Kidney (tissue), 13 donors: ENCODE measurements at regions not wholly inside any gene's neighbourhood (a gene's known extent, or its start where the extent isn't known, plus 50 kb on each side); places are given as distances from the start of the nearest gene placed in this dataset.

Experiments used
- DNase-seq, 5 donors: peaks; one replicate each; pipeline ENCODE4 v3.0.0-alpha.2; 2013 to 2020
- FAIRE-seq: peaks from 2 replicates; lab custom pipeline; 2012; peaks lifted over from hg19 to GRCh38; lab: Jason Lieb, UNC
- H3K27ac ChIP-seq, 2 donors: one replicate each; pipeline ENCODE4 v1.7.0; 2013; ENCODE audit warnings: low read depth in 2 of 2, low read length in 2 of 2, inconsistent platforms in 1 of 2
- H3K27me3 ChIP-seq: one replicate; pipeline ENCODE4 v1.7.1; 2013; ENCODE audit warnings: low read length, inconsistent platforms; ENCODE audit not compliant: control insufficient read depth, insufficient read depth
- H3K36me3 ChIP-seq, 3 donors: one replicate each; pipeline versions ENCODE4 v1.7.0 to v1.7.1; 2013; ENCODE audit warnings: low read length in 3 of 3, control low read depth in 1 of 3, inconsistent platforms in 1 of 3; ENCODE audit not compliant: insufficient read depth in 3 of 3, control insufficient read depth in 2 of 3
- H3K4me1 ChIP-seq, 3 donors: one replicate each; pipeline versions ENCODE4 v1.7.0 to v1.7.1; 2013; ENCODE audit warnings: low read length in 3 of 3, inconsistent platforms in 1 of 3, low read depth in 1 of 3; ENCODE audit not compliant: control insufficient read depth in 2 of 3, insufficient read depth in 2 of 3
- H3K4me3 ChIP-seq, 3 donors: one replicate each; pipeline versions ENCODE4 v1.7.0 to v1.8.1; 2013; ENCODE audit warnings: low read length in 3 of 3, control low read depth in 1 of 3, inconsistent platforms in 1 of 3
- H3K9ac ChIP-seq, 3 donors: one replicate each; pipeline versions ENCODE4 v1.7.0 to v1.7.1; 2013; ENCODE audit warnings: low read length in 3 of 3, control low read depth in 1 of 3, inconsistent platforms in 1 of 3
- H3K9me3 ChIP-seq, 3 donors: one replicate each; pipeline versions ENCODE4 v1.7.0 to v1.7.1; 2013; ENCODE audit warnings: low read length in 3 of 3, control low read depth in 1 of 3, inconsistent platforms in 1 of 3; ENCODE audit not compliant: control insufficient read depth in 2 of 3, insufficient read depth in 1 of 3
- intact Hi-C: fragments of 100-400 bp; cut with DNase I; formaldehyde crosslinking; loops from one replicate; pipeline ENCODE4 v1.11.1; 2022
- TF ChIP-seq, protein P1 (sequence below): IDR thresholded peaks from 3 replicates; pipeline ENCODE4 v1.5.1; 2012; ENCODE audit warnings: mild to moderate bottlenecking, moderate library complexity, borderline replicate concordance; ENCODE audit not compliant: insufficient read depth; ENCODE audit errors: extremely low read depth
- donor health status: control.
- donor health status: control.
- donor health status: control.
- donor health status: control.
- donor health status: control.
- donor health status: DM: yes; HTN: yes; CAD: no.
- donor health status: Normal renal cell carcinoma (clear cell type).

DNA sequence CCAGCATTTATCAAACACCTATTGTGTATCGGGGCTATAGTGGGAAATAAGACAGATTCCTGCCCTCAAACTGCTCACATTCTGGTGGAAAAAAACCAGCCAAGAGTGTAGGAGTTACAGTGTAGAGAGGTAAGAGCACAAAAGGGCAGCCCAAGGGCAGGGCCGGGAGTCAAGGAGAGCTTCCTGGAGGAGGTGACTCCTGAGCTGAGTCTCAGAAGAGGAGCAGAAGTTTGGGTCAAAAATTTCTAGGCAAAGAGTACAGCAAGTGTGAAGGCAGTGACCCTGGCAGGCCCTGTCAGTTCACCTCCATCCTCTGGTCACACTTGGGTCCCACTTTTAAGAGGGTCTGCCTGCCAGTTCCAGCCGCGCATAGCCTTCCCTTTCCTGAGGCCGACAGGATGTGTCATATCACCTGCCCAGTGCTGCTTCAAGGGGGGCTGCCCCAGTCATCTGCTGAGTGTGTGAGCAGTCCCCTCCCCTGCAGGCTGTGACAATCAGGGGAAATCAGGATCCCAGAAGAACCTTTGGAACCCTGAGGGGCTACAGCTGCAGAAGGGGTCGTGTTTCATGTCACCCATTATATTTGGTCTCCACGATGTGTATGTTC lies 118.4 kb downstream of the GLI2 start:
- no peak for DNase-seq

DNA sequence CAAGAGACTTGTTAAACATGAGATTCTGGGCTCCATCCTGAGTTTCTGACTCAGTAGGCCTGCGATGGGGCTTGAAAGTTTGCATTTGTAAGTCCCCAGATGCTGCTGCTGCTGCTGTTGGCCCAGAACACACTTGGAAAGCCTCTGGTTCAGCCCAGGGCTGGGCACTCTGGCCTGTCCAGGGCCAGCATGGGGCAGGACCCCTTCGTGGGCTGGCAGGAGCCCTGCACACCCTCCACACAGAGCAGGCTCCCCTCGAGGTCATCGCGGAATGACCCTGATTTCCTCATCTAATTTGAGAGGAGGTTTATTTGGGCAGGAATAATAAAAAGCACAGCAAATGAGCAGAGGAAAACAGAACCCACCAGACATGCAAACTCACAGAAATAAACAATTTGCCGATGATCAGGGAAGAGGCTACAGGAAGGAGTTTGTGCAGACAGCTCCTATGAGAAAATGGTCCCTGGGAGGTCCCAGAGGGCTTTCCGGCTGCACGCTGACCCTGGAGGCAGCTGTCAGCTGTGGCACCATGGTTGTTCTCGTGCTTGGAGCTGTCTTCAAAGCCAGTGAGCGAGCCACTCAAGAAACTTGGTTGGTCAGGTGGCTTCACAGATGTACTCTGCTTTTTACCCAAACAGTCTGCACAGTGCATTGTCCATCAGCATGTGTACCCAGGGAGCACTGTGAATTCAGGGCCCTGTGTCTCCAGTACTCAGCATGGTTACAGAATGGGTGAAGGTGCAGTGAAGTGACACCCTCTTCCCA lies 119.3 kb downstream of the GLI2 start:
- Histone ChIP-seq H3K36me3 (no peaks in the 10 kb centered on the region), H3K4me1 (peaks cover 0 to 3% (median 0%) of the 10 kb centered on the region in 3 donors), H3K9ac (no peak overlapping the region), H3K4me3 (no peak overlapping the region), H3K27ac (no peak overlapping the region), H3K27me3 (no peaks in the 10 kb centered on the region), H3K9me3 (no peaks in the 10 kb centered on the region)
- FAIRE-seq, result no peak
- TF ChIP-seq, protein P1, sequence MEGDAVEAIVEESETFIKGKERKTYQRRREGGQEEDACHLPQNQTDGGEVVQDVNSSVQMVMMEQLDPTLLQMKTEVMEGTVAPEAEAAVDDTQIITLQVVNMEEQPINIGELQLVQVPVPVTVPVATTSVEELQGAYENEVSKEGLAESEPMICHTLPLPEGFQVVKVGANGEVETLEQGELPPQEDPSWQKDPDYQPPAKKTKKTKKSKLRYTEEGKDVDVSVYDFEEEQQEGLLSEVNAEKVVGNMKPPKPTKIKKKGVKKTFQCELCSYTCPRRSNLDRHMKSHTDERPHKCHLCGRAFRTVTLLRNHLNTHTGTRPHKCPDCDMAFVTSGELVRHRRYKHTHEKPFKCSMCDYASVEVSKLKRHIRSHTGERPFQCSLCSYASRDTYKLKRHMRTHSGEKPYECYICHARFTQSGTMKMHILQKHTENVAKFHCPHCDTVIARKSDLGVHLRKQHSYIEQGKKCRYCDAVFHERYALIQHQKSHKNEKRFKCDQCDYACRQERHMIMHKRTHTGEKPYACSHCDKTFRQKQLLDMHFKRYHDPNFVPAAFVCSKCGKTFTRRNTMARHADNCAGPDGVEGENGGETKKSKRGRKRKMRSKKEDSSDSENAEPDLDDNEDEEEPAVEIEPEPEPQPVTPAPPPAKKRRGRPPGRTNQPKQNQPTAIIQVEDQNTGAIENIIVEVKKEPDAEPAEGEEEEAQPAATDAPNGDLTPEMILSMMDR, result no peak
- intact Hi-C loops, result no loop called here
- no peak for DNase-seq

More for the DNA sequence above, 118.4 kb downstream of the GLI2 start:
- Histone ChIP-seq H3K9ac (no peak overlapping the region), H3K27me3 (no peaks in the 10 kb centered on the region), H3K4me1 (peaks cover 0 to 3% (median 0%) of the 10 kb centered on the region in 3 donors), H3K9me3 (peaks cover 0 to 7% (median 6%) of the 10 kb centered on the region in 3 donors), H3K27ac (no peak overlapping the region), H3K4me3 (no peak overlapping the region), H3K36me3 (no peaks in the 10 kb centered on the region)
- intact Hi-C loops, result no loop called here
- TF ChIP-seq, protein P1, result no peak
- no peak for FAIRE-seq

- intact Hi-C loops, result no loop called here
- H3K9me3 ChIP-seq, result no peaks in the 10 kb centered on the region
These were observed 120.3 kb downstream of the GLI2 start for GRCh38 chr2:120855855-120856405.

More at GRCh38 chr2:120855855-120856405, 120.3 kb downstream of the GLI2 start:
- Histone ChIP-seq H3K27me3 (no peaks in the 10 kb centered on the region), H3K4me3 (no peak overlapping the region), H3K9ac (no peak overlapping the region), H3K4me1 (peaks cover 0 to 3% (median 0%) of the 10 kb centered on the region in 3 donors), H3K27ac (no peak overlapping the region), H3K36me3 (no peaks in the 10 kb centered on the region)
- FAIRE-seq (no peak), DNase-seq (no peak)
- TF ChIP-seq, protein P1, result no peak
